HS-27A (cell line): ENCODE measurements at regions not wholly inside any gene's neighbourhood (a gene's known extent, or its start where the extent isn't known, plus 50 kb on each side); places are given as distances from the start of the nearest gene placed in this dataset.
"Not testable (repeated sequence)": the region's sequence is repeated elsewhere in the genome, so short reads cannot be mapped to it uniquely, and the experiment has no call there.

Source experiments
- DNase-seq: peaks from one replicate; pipeline ENCODE4 v3.0.0-alpha.2; 2012; ENCODE audit warnings: low read depth, missing footprints

DNA sequence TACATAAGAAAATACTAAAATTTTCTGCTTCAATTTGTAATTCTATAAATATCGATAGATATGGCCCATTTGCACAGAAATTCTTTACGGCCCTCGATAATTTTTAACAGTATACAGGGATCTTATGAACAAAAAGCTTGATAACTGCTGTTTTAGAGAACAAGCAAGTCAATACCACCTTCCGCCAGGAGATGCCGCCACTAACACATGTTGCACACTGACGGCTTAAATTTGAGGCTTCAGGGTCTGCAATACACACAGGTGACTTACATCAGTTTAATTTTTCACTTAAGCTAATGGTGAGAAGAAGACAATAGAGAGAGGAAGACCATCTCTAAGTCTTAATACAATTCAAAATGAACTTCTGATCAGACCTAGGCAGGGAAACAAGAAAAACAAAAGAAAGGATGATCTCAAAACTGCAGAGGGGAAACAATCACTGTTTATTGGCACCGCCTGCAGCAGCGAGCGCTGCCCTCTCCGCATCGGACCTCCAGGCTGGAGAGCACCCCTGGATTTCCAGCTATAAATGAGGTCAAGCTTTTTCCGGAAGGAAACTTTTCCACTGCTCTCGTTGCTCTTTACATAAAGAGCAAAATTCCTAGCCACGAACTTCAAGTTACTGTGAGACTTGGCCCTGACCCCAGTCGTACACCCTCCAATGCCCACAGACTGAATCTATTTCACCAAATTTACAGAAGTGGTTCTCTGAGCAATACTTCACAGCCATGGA is 53.9 kb downstream of the OTOR start:
- DNase-seq, result no peak

DNA sequence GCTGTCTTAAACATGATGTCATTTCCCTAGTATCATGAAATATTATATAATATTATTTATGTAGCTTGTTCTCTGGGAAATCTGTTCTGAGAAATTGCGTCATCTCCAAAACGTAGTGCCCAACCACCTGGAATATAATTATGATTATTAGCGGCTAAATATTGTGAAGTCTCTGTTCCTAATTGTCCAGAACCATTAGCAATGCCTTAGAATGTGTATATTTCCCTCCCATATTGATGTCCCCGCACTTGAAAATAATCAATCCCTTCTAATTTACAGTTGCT is 54.4 kb downstream of the OTOR start:
- no peak for DNase-seq

DNA sequence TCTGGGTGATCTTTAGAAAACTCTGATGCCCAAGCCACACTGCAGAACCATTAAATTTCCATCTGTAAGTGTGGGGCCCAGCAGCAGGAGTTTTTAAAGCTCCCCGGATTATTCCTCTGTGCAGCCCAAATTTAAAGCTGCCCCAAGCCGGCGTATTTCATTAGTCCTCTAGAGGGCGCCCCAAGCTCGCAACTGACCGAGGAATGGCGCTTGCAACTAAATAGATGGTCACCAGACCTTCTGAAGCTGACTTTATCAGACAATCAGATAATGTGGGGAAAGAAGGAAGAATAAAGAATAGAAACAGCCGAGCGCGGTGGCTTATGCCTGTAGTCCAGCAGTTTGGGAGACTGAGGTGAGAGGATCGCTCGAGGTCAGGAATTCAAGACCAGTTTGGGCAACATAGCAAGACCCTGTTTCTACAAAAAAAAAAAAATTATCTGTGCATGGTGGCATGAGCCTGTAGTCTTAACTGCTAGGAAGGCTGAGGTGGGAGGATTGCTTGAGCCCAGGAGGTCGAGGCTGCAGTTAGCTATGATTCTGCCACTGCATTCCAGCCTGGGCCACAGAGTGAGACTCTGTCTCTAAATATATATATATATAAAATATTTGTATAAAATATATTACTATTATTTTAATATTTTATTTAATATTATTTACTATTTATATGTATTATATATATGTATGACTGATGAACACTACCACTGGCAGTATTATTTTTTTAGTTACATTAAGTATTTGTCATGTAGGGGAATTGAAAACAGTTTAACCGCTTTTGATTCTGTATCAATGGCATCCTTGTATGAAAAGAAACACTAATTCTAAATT is 56.0 kb downstream of the OTOR start:
- DNase-seq, result no peak

DNA sequence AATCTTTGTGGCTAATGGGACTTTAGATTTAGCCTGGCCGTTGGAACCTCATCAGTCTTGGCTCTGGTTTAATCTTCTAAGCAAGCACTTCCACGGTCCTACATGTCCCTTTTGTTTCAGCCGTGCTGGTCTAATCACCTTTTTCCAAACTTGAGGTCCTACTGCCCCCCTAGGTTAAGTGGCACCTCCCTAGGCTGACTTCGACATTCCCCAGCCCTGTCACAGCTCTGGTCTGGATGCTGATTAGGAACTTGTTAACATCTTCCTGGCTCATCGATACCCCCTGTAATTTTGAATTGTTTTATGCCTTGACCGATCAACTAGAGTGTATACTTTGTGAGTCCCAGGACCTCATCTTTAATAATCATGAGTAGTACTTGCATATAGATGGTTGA is 56.6 kb downstream of the OTOR start:
- no peak for DNase-seq

DNA sequence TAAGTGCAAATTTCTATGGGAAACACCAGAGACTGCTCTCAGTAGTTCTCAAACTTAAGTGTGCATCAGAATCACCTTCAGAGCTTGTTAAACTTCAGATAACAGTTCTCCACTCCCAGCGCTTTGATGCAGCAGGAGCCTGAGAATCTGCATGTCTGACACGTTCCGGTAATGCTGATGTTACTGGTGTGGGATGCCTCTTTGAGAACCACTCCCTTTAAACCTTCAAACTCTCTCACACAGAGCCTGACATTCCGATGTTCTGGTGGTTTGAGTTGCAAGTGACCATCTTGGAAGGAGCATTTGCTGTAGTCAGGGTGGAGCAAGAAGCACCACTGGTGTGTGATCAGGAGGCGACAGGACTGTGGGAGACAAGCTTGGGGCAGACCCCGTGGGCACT is 57.9 kb downstream of the OTOR start:
- DNase-seq, result no peak

DNA sequence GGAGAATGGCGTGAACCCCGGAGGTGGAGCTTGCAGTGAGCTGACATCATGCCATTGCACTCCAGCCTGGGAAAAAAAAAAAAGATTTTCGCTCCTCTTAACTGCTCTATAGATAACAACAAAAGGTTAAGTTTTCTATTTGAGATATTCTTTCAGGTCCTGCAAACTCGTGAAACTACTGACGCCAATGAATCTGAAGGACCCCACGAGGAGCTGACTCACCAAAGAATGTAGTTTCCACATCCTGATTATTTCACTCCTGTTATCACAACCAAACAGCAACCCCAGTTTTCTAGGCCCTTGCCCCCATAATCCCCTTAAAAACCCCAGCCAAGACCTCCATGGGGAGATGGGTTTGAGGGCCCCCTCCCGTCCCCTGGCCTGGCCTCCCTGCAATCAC is 58.7 kb downstream of the OTOR start:
- no peak for DNase-seq

DNA sequence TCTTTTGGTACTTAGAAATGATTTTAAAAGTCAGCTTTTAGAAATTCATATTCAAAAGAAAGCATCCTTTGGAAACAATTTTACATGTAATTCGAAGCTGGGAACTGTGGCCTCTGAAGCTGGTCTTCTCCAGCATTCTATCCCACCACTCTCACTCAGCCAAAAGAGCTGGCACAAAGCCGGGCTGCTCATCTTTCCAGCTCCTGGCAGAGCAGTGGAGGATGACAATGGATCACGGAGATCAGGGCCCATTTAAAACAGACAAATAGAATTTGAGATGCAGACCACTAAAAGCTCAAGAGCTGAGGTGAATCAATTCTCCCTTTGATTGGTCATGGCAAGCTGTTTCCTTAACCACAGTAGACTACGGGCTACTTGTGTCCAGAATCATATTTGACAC is 60.6 kb downstream of the OTOR start:
- no peak for DNase-seq

DNA sequence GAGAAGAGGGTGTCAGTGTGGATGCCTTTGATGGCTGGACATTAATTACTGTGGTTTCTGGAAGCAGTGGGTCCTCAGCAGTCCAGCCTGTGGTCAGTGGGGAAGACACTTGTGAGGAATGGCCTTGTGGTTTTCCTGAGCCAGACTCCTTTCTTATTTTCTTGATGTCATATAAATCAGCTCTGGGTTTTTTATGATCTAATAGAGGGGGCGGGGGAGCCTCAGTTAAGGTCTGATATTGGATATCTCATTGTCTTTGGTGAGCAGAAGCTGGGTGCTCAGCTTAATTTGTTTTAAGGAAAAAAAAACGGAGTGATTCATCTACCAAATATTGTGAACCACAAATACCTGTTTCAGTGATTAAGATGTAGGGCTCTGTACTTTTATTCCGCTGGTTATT is 62.1 kb downstream of the OTOR start:
- no peak for DNase-seq

DNA sequence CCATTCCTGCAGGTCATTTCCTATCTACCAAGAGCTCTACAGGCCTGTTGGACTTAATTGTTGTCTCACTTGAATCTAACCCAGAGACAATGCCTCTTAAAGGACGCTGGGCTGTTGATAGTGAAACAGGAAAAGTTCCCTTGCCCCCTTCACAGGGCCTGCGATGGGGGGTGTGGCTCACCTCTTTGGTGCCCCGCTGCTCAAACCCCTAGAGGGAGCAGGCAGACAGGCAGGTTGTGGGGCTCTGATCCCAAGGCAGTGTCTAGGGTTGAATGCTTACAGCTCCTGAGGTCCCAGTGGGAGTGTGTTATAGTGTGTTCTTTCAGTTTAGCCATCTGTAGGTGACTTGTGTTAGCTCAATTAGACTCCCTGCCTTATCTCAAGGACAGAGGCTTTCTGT is 68.0 kb downstream of the OTOR start:
- no peak for DNase-seq

DNA sequence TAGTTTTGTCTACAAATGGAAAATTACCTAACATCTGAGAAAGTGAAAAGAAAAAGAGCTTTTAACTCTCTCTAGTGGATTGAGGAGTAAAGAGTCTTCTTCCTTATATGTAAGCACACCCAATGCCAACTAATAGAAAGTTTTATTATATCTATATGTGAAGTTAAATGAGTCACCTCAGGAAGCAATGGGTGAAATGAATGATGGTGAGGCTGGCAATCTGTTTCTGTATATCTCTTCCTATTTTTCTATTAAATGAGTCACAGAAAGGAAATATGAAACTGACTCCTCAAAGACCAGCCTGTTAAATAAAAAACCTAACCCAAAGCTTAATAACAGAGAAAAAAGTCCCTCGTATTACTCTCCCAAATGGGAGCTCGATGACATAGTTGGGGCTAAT is 71.3 kb downstream of the OTOR start:
- no peak for DNase-seq

DNA sequence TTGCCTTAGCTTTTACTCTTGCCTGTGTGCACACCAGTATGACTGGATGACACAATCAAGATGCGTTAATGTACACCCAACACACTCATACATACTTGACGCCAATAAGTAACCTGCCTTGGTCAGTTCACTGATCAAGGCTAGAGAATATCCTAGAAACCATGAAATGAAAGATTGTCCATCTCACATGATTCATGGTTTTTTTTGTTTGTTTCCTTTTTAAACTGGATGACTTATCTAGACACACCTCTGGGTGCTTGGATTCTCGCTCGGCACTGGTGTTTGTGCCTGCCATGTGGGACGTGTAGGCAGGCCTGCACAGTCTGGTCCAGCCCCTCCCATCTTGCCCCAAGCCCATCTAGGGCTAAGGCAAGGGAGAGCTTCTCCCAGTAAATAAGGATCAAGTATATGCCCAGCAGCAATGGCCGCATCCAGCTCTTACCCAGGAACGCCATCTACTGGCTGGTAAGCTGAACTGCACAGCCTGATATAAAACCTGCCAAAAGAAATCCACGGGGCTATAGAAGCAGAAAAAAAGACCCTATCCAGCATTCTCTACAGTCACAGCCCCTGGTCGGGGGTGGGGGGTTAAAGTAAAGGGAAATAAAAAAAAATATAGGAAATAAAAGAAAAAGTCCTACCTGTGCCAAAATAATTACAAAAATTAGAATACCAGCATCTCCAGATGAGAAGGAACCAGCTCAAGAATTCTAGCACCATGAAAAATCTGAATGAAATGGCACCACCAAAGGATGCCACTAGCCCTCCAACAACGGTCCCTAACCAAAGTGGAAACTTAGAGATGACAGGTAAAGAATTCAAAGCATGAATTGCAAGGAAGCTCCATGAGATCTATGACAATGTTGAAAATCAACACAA is 73.3 kb downstream of the OTOR start:
- no peak for DNase-seq

DNA sequence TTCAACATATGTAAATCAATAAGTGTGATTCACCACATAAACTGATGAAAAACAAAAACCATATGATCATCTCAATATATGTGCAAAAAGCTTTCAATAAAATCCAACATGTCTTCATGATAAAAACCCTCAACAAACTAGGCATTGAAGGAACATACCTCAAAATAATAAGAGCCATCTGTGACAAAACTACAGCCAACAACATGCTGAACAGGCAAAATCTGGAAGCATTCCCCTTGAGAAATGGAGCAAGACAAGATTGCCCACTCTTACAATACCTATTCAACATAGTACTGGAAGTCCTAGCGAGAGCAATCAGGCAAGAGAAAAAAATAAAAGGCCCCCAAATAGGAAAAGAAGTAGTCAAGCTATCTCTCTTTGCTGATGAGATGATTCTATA is 76.5 kb downstream of the OTOR start:
- no peak for DNase-seq

DNA sequence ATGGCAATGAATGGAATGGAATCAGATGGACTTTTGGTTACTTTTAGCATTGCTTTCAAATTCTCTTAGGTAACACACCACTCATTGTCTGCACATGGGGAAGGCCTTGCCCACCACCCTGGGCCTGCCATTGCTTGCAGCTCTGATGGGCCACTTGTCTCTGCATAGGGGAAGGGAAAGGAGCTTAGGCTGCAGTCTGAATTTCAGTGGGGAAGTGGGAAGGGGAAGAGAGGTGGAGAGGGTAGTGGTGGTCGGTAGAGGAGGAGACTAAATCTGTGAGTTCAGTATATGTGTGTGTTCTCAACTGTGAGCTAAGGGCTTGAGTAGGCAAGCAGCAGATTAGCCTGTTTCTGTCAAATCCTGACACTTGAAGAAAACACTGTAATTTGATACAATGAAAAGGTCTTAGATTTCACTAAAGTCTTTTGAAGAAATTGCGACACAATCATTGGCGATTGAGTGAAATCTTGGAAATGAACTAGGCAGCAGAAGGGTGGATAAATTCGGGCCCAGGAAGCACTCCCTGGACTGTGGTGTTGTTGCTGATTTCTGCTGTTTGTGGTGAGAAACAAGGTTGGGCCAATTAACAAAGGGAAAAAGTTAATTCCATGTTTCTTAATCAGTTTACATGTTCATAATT is 80.6 kb downstream of the OTOR start:
- no peak for DNase-seq

DNA sequence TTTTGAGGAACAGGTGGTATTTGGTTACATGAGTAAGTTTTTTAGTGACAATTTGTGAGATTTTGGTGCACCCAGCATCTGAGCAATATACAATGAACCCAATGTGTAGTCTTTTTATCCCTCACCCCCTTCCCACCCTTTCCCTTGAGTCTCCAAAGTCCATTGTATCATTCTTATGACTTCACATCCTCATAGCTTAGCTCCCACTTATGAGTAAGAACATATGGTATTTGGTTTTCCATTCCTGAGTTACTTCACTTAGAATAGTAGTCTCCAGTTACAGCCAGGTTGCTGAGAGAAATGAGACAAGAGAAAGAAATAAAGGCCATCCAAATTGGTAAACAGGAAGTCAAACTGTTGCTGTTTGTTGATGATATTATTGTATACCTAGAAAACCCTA is 87.5 kb downstream of the OTOR start:
- not testable (repeated sequence) for DNase-seq

DNA sequence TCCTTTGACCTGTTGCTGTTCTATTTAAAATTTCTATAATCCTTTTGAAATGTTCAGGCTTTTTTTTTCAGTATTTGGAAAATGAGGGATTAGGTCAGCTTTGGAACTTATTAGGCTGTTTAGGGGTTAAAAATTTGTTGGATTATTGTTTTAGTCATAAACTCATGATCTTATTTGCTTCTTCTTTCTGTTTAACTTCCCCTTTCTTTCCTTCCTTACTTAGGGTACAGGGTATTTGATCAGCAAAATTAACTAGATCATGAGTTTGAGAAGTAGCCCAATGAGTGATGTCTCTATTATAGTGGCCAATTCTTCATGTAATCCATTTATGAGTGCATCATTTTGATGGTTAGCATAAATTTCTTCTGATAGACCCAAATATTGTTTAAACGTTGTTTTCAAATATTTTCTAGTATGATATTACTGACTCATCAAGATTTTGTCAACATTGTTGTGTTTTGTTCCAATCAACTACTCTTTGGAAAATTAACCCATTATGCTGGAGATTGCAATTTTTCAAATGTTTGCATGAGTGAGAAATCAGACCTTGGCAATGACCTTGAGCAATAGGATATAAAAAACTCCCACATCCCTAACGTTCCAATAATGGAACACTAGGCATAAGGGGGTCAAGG is 94.4 kb downstream of the OTOR start:
- no peak for DNase-seq

DNA sequence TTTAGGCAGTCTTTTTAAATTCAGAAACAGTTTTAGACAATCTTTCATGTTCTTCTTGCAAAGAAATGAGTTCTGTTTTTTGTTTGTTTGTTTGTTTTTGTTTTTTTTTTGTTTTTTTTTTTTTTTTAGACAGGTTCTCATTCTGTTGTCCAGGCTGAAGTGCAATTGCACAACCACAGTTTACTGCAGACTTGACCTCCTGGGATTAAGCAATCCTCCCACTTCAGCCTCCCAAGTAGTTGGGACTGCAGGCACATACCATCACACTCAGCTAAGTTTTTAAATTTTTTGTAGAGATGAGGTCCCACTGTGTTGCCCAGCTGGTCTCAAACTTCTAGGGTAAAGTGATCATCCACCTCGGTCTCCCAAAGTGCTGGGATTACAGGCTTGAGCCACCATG is 96.2 kb downstream of the OTOR start:
- DNase-seq, result no peak

DNA sequence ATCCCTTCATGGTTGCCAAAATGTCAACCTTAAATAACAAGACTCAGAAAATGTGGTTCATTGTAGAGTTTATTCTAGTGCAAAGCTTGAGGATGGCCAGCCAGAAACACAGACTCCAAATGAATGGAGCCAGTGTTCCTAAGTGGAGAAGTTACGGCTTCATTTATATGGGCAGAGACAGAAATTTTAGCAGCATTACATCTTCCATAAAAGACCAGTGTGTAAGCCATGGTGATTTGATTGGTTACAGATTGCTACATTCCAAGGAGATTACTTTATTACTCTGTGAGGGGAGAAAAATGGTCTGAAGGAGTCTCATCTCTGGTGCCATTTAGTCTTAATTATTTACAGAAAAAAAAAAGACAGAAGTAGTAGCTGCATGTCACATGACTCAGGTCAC is 97.8 kb downstream of the OTOR start:
- DNase-seq, result no peak

DNA sequence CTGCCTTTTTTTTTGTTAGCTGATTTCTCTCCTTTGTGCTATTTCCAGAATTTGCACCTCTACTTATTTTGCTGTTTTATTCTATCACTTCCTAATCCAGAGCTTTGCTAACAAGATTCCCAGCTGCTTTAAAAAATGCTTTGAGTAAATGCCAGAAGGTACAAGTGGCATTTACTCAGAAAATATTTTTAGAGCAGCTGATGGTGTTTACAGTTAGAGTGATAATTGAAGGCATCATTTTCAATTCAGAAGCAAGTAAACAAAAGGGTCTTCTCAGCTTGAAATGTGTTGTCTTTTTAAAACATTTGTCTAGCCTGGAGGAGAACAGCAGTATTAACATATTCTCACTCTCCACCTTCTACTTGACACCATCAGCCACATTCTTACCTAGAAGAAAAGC is 99.9 kb downstream of the OTOR start:
- DNase-seq, result no peak

DNA sequence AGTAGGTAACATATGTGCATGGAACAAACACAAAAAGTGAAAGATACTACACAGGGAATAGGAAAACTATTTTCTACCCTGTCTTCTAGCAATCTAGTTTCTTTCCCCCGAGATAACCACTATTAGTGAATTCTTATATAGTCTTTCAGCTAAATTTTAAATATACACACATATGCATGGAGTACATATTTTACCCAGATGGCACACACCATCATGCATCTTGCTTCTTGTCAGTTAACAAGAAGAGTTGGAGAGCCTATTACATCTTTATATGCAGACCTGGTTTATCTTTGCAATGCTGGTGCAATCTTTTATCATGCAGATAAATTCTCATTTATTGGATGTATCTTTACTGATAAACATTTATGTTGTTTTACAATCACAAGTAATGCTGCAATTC is 100.4 kb downstream of the OTOR start:
- DNase-seq, result no peak

DNA sequence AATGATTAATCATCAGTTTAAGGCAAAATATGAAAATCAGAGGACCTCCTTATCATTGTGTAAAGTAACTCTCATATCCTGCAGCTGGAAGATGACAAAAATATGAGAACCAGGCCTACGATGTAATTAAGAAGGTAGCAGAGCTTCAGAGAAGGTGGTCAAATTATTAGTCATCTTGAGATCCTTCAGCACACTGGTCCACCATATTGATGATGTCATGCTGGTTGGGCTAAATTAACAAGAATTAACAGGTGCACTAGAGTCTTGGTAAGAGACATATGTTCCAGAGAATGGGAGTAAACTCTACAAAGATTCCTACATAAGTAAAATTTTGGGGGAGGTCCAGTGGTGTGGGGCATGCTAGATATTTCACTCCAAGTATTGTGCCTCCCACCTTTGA is 112.8 kb downstream of the OTOR start:
- no peak for DNase-seq

DNA sequence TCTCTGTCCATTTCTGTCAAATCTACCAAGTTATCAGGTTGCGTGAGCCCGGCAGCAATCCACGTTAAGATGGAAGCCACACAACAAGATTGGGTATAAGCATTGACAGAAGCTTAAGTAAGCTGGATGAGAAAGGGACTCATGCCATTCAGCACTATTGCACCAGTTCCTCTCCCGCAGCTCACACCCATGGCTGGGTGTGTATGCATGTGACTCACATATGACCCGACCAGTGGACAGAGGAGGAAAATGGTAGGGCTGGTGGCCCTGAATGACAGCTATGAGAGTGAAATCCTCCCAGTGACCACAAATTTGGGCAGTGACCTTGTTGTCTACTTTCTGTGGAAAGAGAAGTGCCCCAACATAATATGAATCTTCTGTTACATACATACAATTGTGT is 113.5 kb downstream of the OTOR start:
- no peak for DNase-seq

DNA sequence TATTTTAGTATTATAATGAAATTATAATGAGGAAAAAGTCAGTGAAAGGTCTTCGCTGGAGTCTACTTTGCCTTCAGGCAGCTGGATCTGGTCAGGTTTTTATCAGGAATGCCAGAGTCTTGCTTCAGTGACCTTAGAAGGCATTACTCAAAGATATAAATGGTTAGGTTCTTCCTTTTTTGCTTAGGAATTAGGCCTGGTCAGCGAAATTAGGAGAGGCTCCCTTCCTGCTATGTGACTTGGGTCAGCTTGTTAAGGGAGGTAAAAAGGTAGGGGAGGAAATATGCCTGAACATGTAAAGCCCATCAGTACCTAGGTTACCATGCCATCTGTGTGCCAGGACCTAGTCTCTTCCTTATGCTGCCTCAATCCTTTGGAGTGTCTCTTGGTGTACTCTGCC is 115.1 kb downstream of the OTOR start:
- no peak for DNase-seq
